IMR-90 (cell line): ENCODE measurements at regions not wholly inside any gene's neighbourhood (a gene's known extent, or its start where the extent isn't known, plus 50 kb on each side); places are given as distances from the start of the nearest gene placed in this dataset.

Experiments
- ATAC-seq: fragments of 200-7000 bp; cut with Tn5 transposase; 2 replicates; pipeline ENCODE4 v1.9.1; 2020; ENCODE audit warnings: low read depth, mild to moderate bottlenecking, moderate library complexity
- BruUV-seq: library from RNA; stranded (reverse); fragments of 400-500 nt; replicated peaks from 2 replicates; lab custom pipeline; 2021; lab: Mats Ljungman, UMichigan
- CTCF ChIA-PET: fragments of 300-600 bp; formaldehyde crosslinking; extraction: SDS; loops from one replicate; lab custom pipeline; 2021; ENCODE audit warnings: antibody characterized with exemption; lab: Yijun Ruan, JAX
- POLR2A ChIA-PET: fragments of 300-600 bp; sonication (Branson Sonifier 250); formaldehyde crosslinking; loops from one replicate; lab custom pipeline; 2022; ENCODE audit warnings: antibody characterized with exemption; ENCODE audit not compliant: unreplicated experiment; lab: Charles Lee
- DNase-seq: peaks from one replicate; pipeline ENCODE4 v3.0.0; 2013
- H2AFZ ChIP-seq: replicated peaks from 2 replicates; pipeline ENCODE3; 2013; ENCODE audit warnings: low read length, mild to moderate bottlenecking; ENCODE audit not compliant: poor library complexity
- H2AK5ac ChIP-seq: 2 replicates; pipeline ENCODE4 v1.6.1; 2013; ENCODE audit warnings: low read depth, low read length, inconsistent platforms
- H2AK9ac ChIP-seq: replicated peaks from 2 replicates; pipeline ENCODE3; 2013; ENCODE audit warnings: mild to moderate bottlenecking, low read depth, low read length, moderate library complexity; ENCODE audit not compliant: poor library complexity
- H2BK120ac ChIP-seq: 2 replicates; pipeline ENCODE4 v1.6.1; 2013; ENCODE audit warnings: low read depth, low read length, inconsistent platforms
- H2BK15ac ChIP-seq: 3 replicates; pipeline ENCODE4 v1.6.1; 2013; ENCODE audit warnings: low read depth, low read length, inconsistent platforms
- H2BK20ac ChIP-seq: 2 replicates; pipeline ENCODE4 v1.6.1; 2013; ENCODE audit warnings: low read depth, mild to moderate bottlenecking, inconsistent platforms, low read length, moderate library complexity
- H2BK5ac ChIP-seq: 2 replicates; pipeline ENCODE4 v1.6.1; 2013; ENCODE audit warnings: mild to moderate bottlenecking, low read depth, low read length, inconsistent platforms; ENCODE audit not compliant: poor library complexity, severe bottlenecking
- H3K14ac ChIP-seq: replicated peaks from 2 replicates; pipeline ENCODE4 v1.6.1; 2013; ENCODE audit warnings: low read depth, low read length, inconsistent platforms
- H3K18ac ChIP-seq: 2 replicates; pipeline ENCODE4 v1.6.1; 2013; ENCODE audit warnings: low read depth, low read length, control low read depth
- H3K23ac ChIP-seq: 2 replicates; pipeline ENCODE4 v1.6.1; 2013; ENCODE audit warnings: low read depth, low read length, inconsistent platforms
- H3K27ac ChIP-seq: 2 replicates; pipeline ENCODE4 v1.5.1; 2013; ENCODE audit warnings: mild to moderate bottlenecking, control low read depth, low read length; ENCODE audit not compliant: insufficient read depth
- H3K27me3 ChIP-seq: 2 replicates; pipeline ENCODE4 v1.6.1; 2013; ENCODE audit warnings: low read length; ENCODE audit not compliant: control insufficient read depth, insufficient read depth
- H3K36me3 ChIP-seq: 2 replicates; pipeline ENCODE4 v1.6.1; 2013; ENCODE audit warnings: low read length, mixed read lengths; ENCODE audit not compliant: control insufficient read depth, insufficient read depth
- H3K4ac ChIP-seq: 2 replicates; pipeline ENCODE4 v1.6.1; 2013; ENCODE audit warnings: low read depth, low read length, inconsistent platforms
- H3K4me1 ChIP-seq: 2 replicates; pipeline ENCODE4 v1.6.1; 2013; ENCODE audit warnings: low read length, mixed read lengths; ENCODE audit not compliant: control insufficient read depth, insufficient read depth
- H3K4me2 ChIP-seq: 2 replicates; pipeline ENCODE4 v1.6.1; 2013; ENCODE audit warnings: low read depth, mild to moderate bottlenecking, control low read depth, low read length, moderate library complexity
- H3K4me3 ChIP-seq: 2 replicates; pipeline ENCODE4 v1.5.1; 2013; ENCODE audit warnings: low read depth, mild to moderate bottlenecking, control low read depth, low read length, moderate library complexity; ENCODE audit not compliant: insufficient read depth
- H3K56ac ChIP-seq: 2 replicates; pipeline ENCODE4 v1.6.1; 2013; ENCODE audit warnings: low read length, inconsistent platforms; ENCODE audit not compliant: insufficient read depth; ENCODE audit errors: extremely low read depth
- H3K79me1 ChIP-seq, 2 experiments: 2 replicates each; pipeline ENCODE4 v1.6.1; 2013; ENCODE audit warnings: low read length in 2 of 2, inconsistent platforms in 1 of 2, low read depth in 1 of 2
- H3K9ac ChIP-seq: 2 replicates; pipeline ENCODE4 v1.6.1; 2013; ENCODE audit warnings: low read depth, low read length, control low read depth
- H3K9me1 ChIP-seq: 2 replicates; pipeline ENCODE4 v1.6.1; 2013; ENCODE audit warnings: low read length, inconsistent platforms; ENCODE audit not compliant: insufficient read depth
- H3K9me3 ChIP-seq: 2 replicates; pipeline ENCODE4 v1.6.1; 2013; ENCODE audit warnings: low read length; ENCODE audit not compliant: control insufficient read depth, insufficient read depth
- H4K20me1 ChIP-seq: 2 replicates; pipeline ENCODE4 v1.6.1; 2013; ENCODE audit warnings: low read length, inconsistent platforms; ENCODE audit not compliant: insufficient read depth
- H4K5ac ChIP-seq: 2 replicates; pipeline ENCODE4 v1.6.1; 2013; ENCODE audit warnings: mild to moderate bottlenecking, low read depth, low read length, control low read depth
- H4K8ac ChIP-seq, 2 experiments: 2 replicates each; pipeline ENCODE4 v1.6.1; 2013; ENCODE audit warnings: low read depth in 2 of 2, low read length in 2 of 2, control low read depth in 1 of 2, inconsistent platforms in 1 of 2
- H4K91ac ChIP-seq: 2 replicates; pipeline ENCODE4 v1.6.1; 2013; ENCODE audit warnings: low read depth, low read length, inconsistent platforms; ENCODE audit not compliant: insufficient read depth
- BHLHE40 ChIP-seq: fragments of 150-350 bp; IDR thresholded peaks from 2 replicates; pipeline ENCODE4 v1.6.1; 2016; ENCODE audit warnings: mild to moderate bottlenecking, low read depth, low read length
- ELK1 ChIP-seq: fragments of 150-350 bp; IDR thresholded peaks from 2 replicates; pipeline ENCODE4 v1.6.1; 2016; ENCODE audit warnings: low read depth, mild to moderate bottlenecking, low read length, moderate library complexity, borderline replicate concordance
- USF2 ChIP-seq: fragments of 150-350 bp; IDR thresholded peaks from 2 replicates; pipeline ENCODE4 v1.6.1; 2017; ENCODE audit warnings: mild to moderate bottlenecking, antibody characterized with exemption, low read length, low read depth
- WGBS, 2 experiments: methylation state at CpG; one replicate each; pipeline versions ENCODE4 v1.1.5 to v1.1.7; 2013; ENCODE audit warnings: missing lambda C conversion rate in 2 of 2; ENCODE audit not compliant: insufficient read length in 1 of 2; ENCODE audit errors: extremely low coverage in 2 of 2; 5-methylcytosine and 5-hydroxymethylcytosine counted together
- dilution Hi-C: fragments of 300-500 bp; cut with HindIII; formaldehyde crosslinking; loops from one replicate; pipeline ENCODE4 v1.14.3; 2018; ENCODE audit warnings: low sequenced_read_pairs; ENCODE audit not compliant: unreplicated experiment
- in situ Hi-C: fragments of 300-500 bp; cut with MboI; formaldehyde crosslinking; loops from 3 replicates; pipeline ENCODE4 v1.14.3; 2019; ENCODE audit warnings: low sequenced_read_pairs, inconsistent platforms, mixed read lengths
- intact Hi-C: fragments of 100-400 bp; cut with micrococcal nuclease; formaldehyde crosslinking; loops from 2 replicates; pipeline ENCODE4 v1.10.0; 2022

- no peak overlapping the region for H3K18ac ChIP-seq
- H2AK9ac ChIP-seq: no peak overlapping the region
- DNase-seq: no peak
- H3K4me1 ChIP-seq: no peaks in the 10 kb centered on the region
- no peak overlapping the region for H2AFZ ChIP-seq
- H2BK20ac ChIP-seq: no peak overlapping the region
- POLR2A ChIA-PET: no interaction called here
- no peaks in the 10 kb centered on the region for H3K79me1 ChIP-seq
- ATAC-seq: no peak
- no peak overlapping the region for H4K91ac ChIP-seq
- no peaks in the 10 kb centered on the region for H3K36me3 ChIP-seq
- H3K27ac ChIP-seq: no peak overlapping the region
- H3K9me3 ChIP-seq: peaks cover 3% of the 10 kb centered on the region; the same call in 1 of the 2 replicates
- H2BK15ac ChIP-seq: no peak overlapping the region
- H2AK5ac ChIP-seq: no peak overlapping the region
- H3K27me3 ChIP-seq: no peaks in the 10 kb centered on the region
- BruUV-seq: no TSS peak
- no peak overlapping the region for H3K23ac ChIP-seq
- no peak overlapping the region for H3K56ac ChIP-seq
- dilution Hi-C loops (no loop called here), intact Hi-C loops (loop anchor here (10.0 kb wide), 1 partner anchor 125 kb away; no protein-coding TSS in a partner anchor), in situ Hi-C loops (loop anchor here (25.0 kb wide), 2 partner anchors 777 to 1177 kb away; no protein-coding TSS in a partner anchor)
- H4K5ac ChIP-seq: no peak overlapping the region
- H4K8ac ChIP-seq: no peak overlapping the region
- no peaks in the 10 kb centered on the region for H4K20me1 ChIP-seq
- no peak overlapping the region for H2BK5ac ChIP-seq
- H3K4ac ChIP-seq: no peak overlapping the region
- H3K14ac ChIP-seq: no peak overlapping the region
- CTCF ChIA-PET: no interaction called here
- no peaks in the 10 kb centered on the region for H3K9me1 ChIP-seq
- no peak overlapping the region for H2BK120ac ChIP-seq
- no peak for TF ChIP-seq USF2
- no peak for TF ChIP-seq ELK1
- TF ChIP-seq BHLHE40: no peak
- WGBS, 2 experiments: no CpG with 5 or more reads among the region's 2 CpGs
- no peak overlapping the region for H3K4me3 ChIP-seq
- no peak overlapping the region for H3K9ac ChIP-seq
- no peak overlapping the region for H3K4me2 ChIP-seq
Observed at GRCh38 chr4:175539498-175539897, 272.6 kb downstream of the GPM6A start.
